ENCODE measurements at regions not wholly inside any gene's neighbourhood (a gene's known extent, or its start where the extent isn't known, plus 50 kb on each side); places are given as distances from the start of the nearest gene placed in this dataset.

DNA sequence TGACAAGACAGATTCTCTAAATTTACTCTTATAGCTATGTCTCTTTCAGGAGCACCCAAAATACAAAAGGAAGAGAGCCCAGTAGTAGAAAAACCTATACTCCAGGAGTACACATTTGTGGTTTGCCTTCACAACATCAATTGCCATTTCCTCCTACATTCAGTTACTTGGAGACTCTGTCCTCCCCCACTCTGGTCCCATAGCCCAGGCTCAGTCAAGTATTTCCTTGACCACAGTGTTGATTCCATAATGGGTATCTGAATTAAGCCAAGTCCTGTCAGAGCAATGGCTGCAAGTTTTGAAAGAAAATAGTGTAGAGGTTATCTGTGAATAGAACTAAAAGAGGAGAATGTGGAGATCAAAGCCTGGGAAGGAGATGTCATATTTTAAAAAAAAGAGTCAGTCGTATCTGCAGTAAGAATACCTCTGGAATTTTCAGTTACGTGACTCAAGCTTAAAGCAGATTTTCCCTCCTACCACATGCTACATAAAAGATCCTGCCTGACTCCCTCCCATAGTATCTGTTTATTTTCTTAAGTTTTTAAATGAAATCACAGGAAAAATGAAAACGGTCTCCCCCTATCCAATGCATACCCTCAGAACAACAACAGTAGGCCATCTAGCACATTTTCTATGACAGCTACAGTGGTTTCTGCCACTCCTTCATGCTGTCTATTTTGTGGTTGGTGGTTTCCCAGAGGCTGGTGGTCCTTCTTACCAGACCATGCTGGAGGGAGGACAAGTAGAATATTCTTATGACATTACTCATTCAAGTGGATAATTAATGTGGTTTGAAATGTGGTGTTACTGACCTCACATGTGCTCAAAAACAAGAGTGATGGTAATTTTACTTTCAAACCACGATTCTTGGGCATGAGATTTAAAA, 249.7 kb upstream of the TMEM161B start:
- H3K23ac ChIP-seq (ENCODE audit: low read depth, low read length): no peak overlapping the region
- H3K14ac ChIP-seq (replicated peaks; ENCODE audit: low read depth, low read length): no peak overlapping the region
- H3K79me1 ChIP-seq (ENCODE audit: low read depth in 1 of 2, low read length in 2 of 2): no peaks in the 10 kb centered on the region
- H2AK5ac ChIP-seq (ENCODE audit: low read depth, low read length): no peak overlapping the region
- no peak overlapping the region for H3K56ac ChIP-seq (ENCODE audit: extremely low read depth, insufficient read depth, low read length)
- no peak overlapping the region for H2BK20ac ChIP-seq (ENCODE audit: low read depth, low read length)
- ChIA-PET CTCF (no interaction called here), POLR2A (ENCODE audit: unreplicated experiment) (no interaction called here)
- no CpG with 5 or more reads among the region's 4 CpGs for WGBS, 2 experiments (ENCODE audit: extremely low coverage in 2 of 2, insufficient read length in 1 of 2)
- H2BK15ac ChIP-seq (ENCODE audit: low read depth, low read length): no peak overlapping the region
- no peak overlapping the region for H3K9ac ChIP-seq (ENCODE audit: low read depth, low read length)
- H3K4me3 ChIP-seq (ENCODE audit: insufficient read depth, low read depth, low read length): no peak overlapping the region
- H2BK5ac ChIP-seq (ENCODE audit: low read depth, low read length, poor library complexity, severe bottlenecking): no peak overlapping the region
- no peak overlapping the region for H4K8ac ChIP-seq (ENCODE audit: low read depth in 2 of 2, low read length in 2 of 2)
- dilution Hi-C loops (cut with HindIII; ENCODE audit: low sequenced_read_pairs, unreplicated experiment) (no loop called here), in situ Hi-C loops (cut with MboI; ENCODE audit: low sequenced_read_pairs) (no loop called here), intact Hi-C loops (cut with micrococcal nuclease) (no loop called here)
- H3K27me3 ChIP-seq (ENCODE audit: control insufficient read depth, insufficient read depth, low read length): no peaks in the 10 kb centered on the region
- no peak overlapping the region for H4K5ac ChIP-seq (ENCODE audit: low read depth, low read length)
- H3K18ac ChIP-seq (ENCODE audit: low read depth, low read length): no peak overlapping the region
- TF ChIP-seq, protein P1, sequence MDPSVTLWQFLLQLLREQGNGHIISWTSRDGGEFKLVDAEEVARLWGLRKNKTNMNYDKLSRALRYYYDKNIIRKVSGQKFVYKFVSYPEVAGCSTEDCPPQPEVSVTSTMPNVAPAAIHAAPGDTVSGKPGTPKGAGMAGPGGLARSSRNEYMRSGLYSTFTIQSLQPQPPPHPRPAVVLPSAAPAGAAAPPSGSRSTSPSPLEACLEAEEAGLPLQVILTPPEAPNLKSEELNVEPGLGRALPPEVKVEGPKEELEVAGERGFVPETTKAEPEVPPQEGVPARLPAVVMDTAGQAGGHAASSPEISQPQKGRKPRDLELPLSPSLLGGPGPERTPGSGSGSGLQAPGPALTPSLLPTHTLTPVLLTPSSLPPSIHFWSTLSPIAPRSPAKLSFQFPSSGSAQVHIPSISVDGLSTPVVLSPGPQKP (IDR thresholded peaks at IDR 0.05; ENCODE audit: borderline replicate concordance, low read depth, low read length): no peak
- no peak for TF ChIP-seq BHLHE40 (IDR thresholded peaks at IDR 0.05; ENCODE audit: low read depth, low read length)
- no peak for TF ChIP-seq MAZ (IDR thresholded peaks at IDR 0.05; ENCODE audit: borderline replicate concordance, low read depth, low read length)
- TF ChIP-seq, protein P2, sequence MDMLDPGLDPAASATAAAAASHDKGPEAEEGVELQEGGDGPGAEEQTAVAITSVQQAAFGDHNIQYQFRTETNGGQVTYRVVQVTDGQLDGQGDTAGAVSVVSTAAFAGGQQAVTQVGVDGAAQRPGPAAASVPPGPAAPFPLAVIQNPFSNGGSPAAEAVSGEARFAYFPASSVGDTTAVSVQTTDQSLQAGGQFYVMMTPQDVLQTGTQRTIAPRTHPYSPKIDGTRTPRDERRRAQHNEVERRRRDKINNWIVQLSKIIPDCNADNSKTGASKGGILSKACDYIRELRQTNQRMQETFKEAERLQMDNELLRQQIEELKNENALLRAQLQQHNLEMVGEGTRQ (IDR thresholded peaks at IDR 0.05; ENCODE audit: low read depth, low read length): no peak
- no peak for TF ChIP-seq SMC3 (IDR thresholded peaks at IDR 0.05; ENCODE audit: low read depth, low read length)
- no peak for TF ChIP-seq MAFK (IDR thresholded peaks at IDR 0.05; ENCODE audit: low read depth, low read length)
- TF ChIP-seq, protein P3, sequence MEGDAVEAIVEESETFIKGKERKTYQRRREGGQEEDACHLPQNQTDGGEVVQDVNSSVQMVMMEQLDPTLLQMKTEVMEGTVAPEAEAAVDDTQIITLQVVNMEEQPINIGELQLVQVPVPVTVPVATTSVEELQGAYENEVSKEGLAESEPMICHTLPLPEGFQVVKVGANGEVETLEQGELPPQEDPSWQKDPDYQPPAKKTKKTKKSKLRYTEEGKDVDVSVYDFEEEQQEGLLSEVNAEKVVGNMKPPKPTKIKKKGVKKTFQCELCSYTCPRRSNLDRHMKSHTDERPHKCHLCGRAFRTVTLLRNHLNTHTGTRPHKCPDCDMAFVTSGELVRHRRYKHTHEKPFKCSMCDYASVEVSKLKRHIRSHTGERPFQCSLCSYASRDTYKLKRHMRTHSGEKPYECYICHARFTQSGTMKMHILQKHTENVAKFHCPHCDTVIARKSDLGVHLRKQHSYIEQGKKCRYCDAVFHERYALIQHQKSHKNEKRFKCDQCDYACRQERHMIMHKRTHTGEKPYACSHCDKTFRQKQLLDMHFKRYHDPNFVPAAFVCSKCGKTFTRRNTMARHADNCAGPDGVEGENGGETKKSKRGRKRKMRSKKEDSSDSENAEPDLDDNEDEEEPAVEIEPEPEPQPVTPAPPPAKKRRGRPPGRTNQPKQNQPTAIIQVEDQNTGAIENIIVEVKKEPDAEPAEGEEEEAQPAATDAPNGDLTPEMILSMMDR (conservative IDR thresholded peaks at IDR 0.05; ENCODE audit: low read depth, low read length): no peak
- TF ChIP-seq NFE2L2 (IDR thresholded peaks at IDR 0.05; ENCODE audit: low read depth, low read length): no peak
- TF ChIP-seq RCOR1 (IDR thresholded peaks at IDR 0.05; ENCODE audit: insufficient replicate concordance, low read length): no peak
- no peak for TF ChIP-seq CHD1 (IDR thresholded peaks at IDR 0.05; ENCODE audit: low read depth, low read length)
- no peak for TF ChIP-seq FOS (IDR thresholded peaks at IDR 0.05; ENCODE audit: low read depth, low read length)
- TF ChIP-seq MXI1 (IDR thresholded peaks at IDR 0.05; ENCODE audit: borderline replicate concordance, low read depth, low read length): no peak
- no peak for TF ChIP-seq CEBPB (IDR thresholded peaks at IDR 0.05; ENCODE audit: low read depth, low read length)
- no peak for TF ChIP-seq POLR2A (IDR thresholded peaks at IDR 0.05; ENCODE audit: low read depth, low read length)
- H4K91ac ChIP-seq (ENCODE audit: insufficient read depth, low read depth, low read length): no peak overlapping the region
- no peak overlapping the region for H2AFZ ChIP-seq (replicated peaks; ENCODE audit: low read length, poor library complexity)
- no peak overlapping the region for H2BK120ac ChIP-seq (ENCODE audit: low read depth, low read length)
- H4K20me1 ChIP-seq (ENCODE audit: insufficient read depth, low read length): no peaks in the 10 kb centered on the region
- no peak overlapping the region for H2AK9ac ChIP-seq (replicated peaks; ENCODE audit: low read depth, low read length, poor library complexity)
- ATAC-seq (ENCODE audit: low read depth) (no peak), DNase-seq (peak; percentile 41)
- no peaks in the 10 kb centered on the region for H3K36me3 ChIP-seq (ENCODE audit: control insufficient read depth, insufficient read depth, low read length)
- no peaks in the 10 kb centered on the region for H3K4me1 ChIP-seq (ENCODE audit: control insufficient read depth, insufficient read depth, low read length)
- no peaks in the 10 kb centered on the region for H3K9me1 ChIP-seq (ENCODE audit: insufficient read depth, low read length)
- no peak overlapping the region for H3K4me2 ChIP-seq (ENCODE audit: low read depth, low read length)
- no peak overlapping the region for H3K27ac ChIP-seq (ENCODE audit: insufficient read depth, low read length)
- no peak overlapping the region for H3K4ac ChIP-seq (ENCODE audit: low read depth, low read length)
- no peaks in the 10 kb centered on the region for H3K9me3 ChIP-seq (ENCODE audit: control insufficient read depth, insufficient read depth, low read length)
- BruUV-seq (replicated peaks): no TSS peak

Data from IMR-90 (cell line).